ENCODE measurements at regions not wholly inside any gene's neighbourhood (a gene's known extent, or its start where the extent isn't known, plus 50 kb on each side); places are given as distances from the start of the nearest gene placed in this dataset.
A peak's percentile ranks its signal among the peaks of the same experiment; 100 is the strongest.

GRCh38 chr7:94239661-94240234, 154.9 kb upstream of the COL1A2 start:
- DNase-seq: no peak

DNA sequence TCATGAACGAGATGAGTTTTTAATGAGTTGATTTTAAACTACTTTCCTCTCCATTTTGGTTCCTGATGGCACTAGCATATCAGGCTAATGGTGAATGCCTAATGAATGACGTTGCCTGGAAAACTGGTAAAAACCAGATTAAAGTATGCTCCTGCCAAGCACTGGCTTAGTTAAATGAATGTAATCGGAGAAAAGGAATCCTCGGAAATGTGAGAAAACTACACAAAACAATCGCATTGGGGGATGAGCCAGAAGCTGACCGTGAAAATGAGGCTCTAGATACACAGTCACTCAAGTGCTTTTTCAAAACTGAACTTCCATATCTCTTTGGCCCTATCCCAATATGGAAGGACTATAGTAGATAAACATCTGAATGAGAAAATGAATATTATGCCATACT, 153.8 kb upstream of the COL1A2 start:
- DNase-seq: no peak

GRCh38 chr7:94241402-94241925, 153.2 kb upstream of the COL1A2 start:
- DNase-seq: no peak

GRCh38 chr7:94243066-94243711, 151.5 kb upstream of the COL1A2 start:
- no peak for DNase-seq

DNA sequence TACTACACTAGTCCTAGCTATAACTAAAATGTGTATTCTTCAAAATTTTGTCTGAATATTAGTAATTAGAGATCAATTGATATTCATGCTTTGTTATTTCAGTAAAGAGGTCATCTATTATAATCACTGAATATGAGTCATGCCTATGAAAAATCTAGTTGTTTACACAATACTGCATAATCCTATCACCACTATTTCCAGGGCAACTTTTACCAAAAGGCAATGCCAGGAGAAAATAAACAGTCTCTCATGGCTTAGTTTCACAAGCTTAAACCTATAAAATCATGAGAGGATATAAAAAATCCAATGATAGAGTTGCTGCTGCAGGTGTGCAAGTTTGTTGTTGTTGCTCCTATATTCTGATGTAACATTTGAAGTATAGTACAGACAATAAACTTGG, 149.9 kb upstream of the COL1A2 start:
- DNase-seq: no peak

- DNase-seq: no peak
Observed at GRCh38 chr7:94245500-94245899, 149.2 kb upstream of the COL1A2 start.

GRCh38 chr7:94247970-94248369, 146.7 kb upstream of the COL1A2 start:
- no peak for DNase-seq

- no peak for DNase-seq
Observed at GRCh38 chr7:94249631-94250030, 145.1 kb upstream of the COL1A2 start.

DNA sequence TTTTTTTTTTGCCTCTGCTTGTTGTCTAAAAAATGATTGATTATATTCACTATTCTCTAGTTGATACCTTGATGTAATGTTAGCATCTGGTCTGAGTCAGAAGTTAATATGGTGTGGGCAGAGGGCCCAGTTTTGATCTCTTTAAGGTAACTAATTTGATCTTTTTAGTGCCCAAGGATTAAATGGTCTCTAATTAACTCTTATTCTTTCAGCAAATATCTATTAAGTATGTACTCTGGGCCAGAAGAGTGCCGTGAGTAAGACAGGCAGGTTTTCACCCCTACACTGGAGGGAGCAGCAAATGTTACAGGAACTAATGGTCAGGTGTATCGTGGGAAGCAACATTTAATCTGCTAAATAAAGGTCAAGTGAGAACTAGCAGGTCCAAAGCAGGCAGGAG, 144.6 kb upstream of the COL1A2 start:
- DNase-seq: no peak

GRCh38 chr7:94250987-94251386, 143.7 kb upstream of the COL1A2 start:
- no peak for DNase-seq

DNA sequence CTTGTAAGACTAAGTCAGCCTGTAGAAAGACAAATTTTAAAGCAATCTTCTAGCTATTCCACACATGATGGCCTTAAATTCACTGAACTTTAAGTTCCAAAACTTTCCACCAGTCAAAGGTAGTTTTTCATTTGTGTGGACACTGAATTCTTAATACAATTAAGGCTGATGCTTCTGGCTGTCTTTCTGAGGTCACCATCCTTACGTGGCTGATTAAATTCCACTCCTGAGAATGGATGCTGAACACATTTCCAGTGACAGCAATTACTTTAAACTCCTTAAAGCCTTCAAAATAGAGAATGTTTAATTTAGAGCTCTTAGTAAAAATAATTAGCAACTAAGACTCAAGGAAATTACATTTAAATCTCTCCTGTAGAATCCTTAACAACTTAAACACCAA, 142.6 kb upstream of the COL1A2 start:
- no peak for DNase-seq

GRCh38 chr7:94252971-94253370, 141.7 kb upstream of the COL1A2 start:
- no peak for DNase-seq

- no peak for DNase-seq
Observed at GRCh38 chr7:94253686-94254085, 141.0 kb upstream of the COL1A2 start.

DNA sequence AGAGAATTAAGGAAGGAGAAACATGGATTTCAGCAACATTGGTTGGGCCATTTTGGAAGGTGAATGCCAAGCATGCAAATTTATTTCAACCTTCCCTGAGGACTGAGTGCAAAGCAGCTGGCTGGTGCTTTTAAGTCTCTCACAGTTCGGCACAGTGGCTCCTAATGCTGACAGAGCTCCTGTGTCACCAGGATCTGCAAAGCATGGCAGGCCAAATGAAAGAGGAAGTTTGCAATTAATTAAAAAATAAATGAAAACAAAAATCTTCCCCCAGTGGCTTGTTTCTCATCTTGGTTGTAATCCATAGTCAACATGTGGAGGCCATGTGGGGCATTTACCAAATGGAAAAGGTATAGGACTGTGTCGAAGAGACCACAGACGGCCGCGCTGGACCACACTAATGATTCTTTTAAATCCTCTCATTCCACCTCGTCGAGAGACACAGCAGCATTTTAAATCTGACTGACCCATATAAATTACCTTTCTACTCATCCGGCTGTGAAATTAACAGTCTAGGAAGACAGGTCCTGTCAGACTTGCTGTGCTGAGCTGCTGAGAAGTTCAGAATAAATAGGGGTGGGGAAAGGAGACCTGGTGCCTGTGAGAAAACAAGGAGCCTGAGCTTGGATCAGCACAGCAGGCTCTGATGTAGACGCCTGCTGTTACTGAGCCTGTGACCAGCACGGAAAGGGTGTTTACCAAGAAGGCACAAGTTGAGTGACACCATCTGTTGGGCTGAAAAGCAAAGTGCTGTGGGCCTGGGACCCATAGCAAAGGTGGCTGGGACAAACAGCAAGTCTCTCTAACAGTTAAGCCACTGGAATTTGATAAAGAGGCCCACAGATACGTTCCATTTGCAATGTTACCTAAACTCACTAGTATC, 136.0 kb upstream of the COL1A2 start:
- no peak for DNase-seq

DNA sequence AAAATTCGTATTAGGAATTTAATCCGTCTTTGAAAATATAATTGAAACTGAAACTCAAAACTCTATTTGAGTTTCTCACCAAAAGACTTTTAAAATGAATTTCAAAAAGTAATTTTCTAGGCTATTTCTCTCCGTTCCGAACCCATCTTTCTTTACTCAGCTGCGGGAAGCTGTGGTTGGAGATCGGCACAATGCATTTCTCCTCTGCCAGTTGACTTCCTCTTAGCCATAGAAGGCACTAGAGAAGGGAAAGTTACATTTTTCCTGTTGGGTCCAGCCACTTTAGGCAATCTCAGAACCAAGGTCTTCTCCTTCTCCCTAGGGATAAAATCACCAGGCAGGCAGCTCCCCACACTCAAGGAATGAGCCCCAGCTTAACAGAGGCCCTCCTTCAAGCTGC, 133.6 kb upstream of the COL1A2 start:
- peak; percentile 2 for DNase-seq

DNA sequence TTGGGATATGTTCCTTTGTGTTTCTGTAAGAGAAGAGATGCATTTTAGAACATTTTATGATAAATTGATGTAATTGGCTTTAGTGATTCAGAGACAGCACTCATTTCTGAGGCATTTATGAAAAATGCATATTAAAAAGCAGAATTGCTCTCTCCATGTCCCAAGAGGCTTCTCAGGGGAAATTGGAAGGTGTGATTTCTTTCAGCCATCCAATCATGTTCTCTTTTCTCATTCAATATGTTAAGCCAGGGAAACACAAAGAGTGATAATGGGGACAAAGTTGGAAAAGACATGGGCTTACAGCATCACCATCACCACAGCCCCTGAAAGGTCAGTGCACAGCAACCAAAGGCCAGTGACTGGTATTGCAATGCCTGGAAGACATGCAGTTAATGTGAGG, 129.9 kb upstream of the COL1A2 start:
- DNase-seq: no peak

DNA sequence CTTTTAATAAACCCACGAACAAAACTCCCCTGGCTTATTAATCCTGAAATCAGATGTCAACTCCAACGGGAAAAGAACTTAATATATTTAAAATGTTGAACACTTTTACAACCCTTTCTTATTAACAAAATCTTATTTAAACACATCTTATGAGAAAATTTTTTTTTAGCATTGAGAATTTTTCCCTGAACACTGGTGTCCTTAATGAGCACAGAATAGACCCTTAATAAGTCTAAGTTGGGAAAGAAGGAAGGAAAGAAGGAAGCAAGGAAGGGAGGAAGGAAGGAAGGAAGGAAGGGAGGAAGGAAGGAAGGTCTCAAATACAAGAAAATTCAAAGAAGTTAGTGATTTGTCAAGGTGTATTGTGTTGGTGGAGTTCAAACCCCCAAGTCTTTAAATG, 129.2 kb upstream of the COL1A2 start:
- no peak for DNase-seq

- peak; percentile 11 for DNase-seq
Observed at GRCh38 chr7:94266238-94266644, 128.5 kb upstream of the COL1A2 start.

DNA sequence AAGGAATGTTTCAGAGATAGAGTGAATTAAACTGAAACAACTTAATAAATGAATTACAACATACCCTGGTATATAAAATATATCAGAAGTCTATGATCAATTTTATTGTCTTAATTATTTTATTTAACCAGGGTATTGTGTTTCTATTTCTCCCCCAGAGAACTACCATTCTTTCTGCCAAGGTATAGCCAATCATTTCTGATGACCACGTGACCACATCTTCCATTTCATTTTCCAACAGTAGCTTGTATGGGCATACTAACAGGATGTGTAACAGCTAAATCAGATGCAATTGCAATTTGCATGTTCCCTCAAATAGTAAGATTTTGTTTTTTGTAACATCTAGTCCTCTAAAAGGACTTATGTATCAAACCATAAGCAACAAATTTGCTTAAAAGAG, 123.9 kb upstream of the COL1A2 start:
- no peak for DNase-seq

DNA sequence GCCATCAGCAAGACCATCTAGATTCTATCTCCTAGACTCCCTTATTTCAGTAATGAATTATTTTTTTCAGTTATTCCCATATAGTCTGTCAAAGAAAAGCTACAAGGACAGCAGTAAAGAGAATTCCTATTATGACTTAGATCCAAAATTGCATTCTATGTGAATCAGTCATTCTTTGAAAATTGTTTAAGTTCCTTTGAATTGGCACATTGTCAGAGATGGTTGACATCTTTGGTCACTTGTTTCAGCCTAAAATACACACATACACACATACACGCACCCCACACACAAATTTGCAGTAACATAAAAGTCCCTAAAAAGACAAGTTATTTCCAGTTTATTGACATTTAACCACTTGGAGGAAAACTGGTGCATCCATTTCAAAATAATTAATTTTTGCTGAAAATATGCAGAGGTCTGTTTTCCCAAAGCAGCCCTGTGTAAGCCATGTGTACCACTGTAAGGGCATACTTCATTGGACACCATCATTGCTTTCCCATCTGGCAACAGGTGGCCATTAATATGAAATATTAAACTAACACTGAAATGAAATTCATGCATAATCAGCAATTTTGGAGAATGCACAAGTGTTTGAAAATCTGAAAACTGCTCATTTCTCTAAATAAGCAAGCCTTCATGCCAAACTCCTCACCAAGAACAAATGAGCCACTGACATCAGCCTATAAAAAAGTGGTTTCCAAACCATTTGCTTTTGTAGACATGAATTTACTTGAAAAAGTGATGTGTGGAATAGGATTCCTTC, 121.7 kb upstream of the COL1A2 start:
- no peak for DNase-seq

GRCh38 chr7:94274828-94275227, 119.9 kb upstream of the COL1A2 start:
- DNase-seq: no peak

GRCh38 chr7:94276027-94276426, 118.7 kb upstream of the COL1A2 start:
- no peak for DNase-seq

- peak; percentile 13 for DNase-seq
Observed at GRCh38 chr7:94276795-94277194, 117.9 kb upstream of the COL1A2 start.
